DMS53 treated with DMSO at 0.1 percent for 48 hours (cell line): ENCODE measurements at regions not wholly inside any gene's neighbourhood (a gene's known extent, or its start where the extent isn't known, plus 50 kb on each side); places are given as distances from the start of the nearest gene placed in this dataset.
A peak's percentile ranks its signal among the peaks of the same experiment; 100 is the strongest.
"Not testable (repeated sequence)": the region's sequence is repeated elsewhere in the genome, so short reads cannot be mapped to it uniquely, and the experiment has no call there.

ENCODE experiments used
- DNase-seq: peaks from one replicate; lab custom pipeline; 2025; ENCODE audit not compliant: unreplicated experiment; lab: John Stamatoyannopoulos, UW

- peak; percentile 9 for DNase-seq
Measured at GRCh38 chr3:28575746-28576613, 227.4 kb upstream of the AZI2 start.

DNA sequence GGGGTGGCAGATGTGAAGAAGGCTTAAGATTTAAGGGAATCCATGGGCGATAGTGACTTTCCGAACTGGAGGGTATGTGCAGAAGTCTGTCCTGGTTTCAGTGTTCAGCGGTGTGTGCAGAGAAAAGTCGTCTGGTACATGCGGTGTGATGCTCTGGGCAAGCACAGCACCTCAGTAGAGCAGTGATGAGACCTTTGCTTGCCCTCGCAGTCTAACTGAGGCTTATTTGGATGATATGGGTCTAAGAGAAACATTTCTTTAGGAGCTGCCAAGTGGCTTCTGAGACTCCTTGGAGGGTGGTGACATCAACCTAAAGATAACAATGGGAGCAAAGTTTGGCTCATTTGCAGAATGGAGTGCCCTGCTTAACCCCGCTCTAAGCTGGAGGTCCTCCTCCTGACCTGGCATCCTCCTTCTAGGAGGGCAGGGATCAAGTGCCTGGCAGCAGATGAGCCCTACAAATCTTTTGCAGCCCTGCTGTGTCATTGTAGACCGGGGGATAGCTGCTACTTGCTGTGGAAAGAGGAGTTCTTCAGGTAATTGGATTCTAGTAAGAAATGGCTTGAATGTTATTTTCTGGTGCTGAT, 228.1 kb upstream of the AZI2 start:
- DNase-seq, result no peak

- no peak for DNase-seq
Measured at GRCh38 chr3:28577941-28578500, 229.4 kb upstream of the AZI2 start.

- no peak for DNase-seq
Measured at GRCh38 chr3:28586325-28586724, 237.7 kb upstream of the AZI2 start.

DNA sequence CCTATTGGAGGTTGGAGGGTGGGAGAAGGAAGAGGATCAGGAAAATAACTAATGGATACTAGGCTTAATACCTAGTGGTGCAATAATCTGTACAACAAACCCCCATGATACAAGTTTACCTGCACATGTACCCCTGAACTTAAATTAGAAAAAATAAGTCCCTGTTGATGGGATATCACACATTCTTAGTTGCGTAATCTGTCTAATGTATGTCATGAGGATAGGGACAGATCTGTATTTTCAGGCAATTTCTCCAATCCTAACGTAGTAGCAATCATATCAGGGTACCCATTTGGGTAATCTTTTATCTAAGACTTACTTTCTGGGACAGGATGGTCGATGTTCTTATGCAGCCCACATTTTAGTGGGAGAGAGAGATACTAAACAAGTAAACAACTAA, 239.1 kb upstream of the AZI2 start:
- no peak for DNase-seq

GRCh38 chr3:28590216-28590615, 241.6 kb upstream of the AZI2 start:
- no peak for DNase-seq

GRCh38 chr3:28590860-28591259, 242.2 kb upstream of the AZI2 start:
- no peak for DNase-seq

GRCh38 chr3:28595372-28595771, 246.7 kb upstream of the AZI2 start:
- no peak for DNase-seq

GRCh38 chr3:28597452-28597851, 248.8 kb upstream of the AZI2 start:
- no peak for DNase-seq

GRCh38 chr3:28598165-28598564, 249.5 kb upstream of the AZI2 start:
- DNase-seq, result no peak

- DNase-seq, result no peak
Measured at GRCh38 chr3:28601291-28601690, 252.7 kb upstream of the AZI2 start.

GRCh38 chr3:28606283-28606682, 257.7 kb upstream of the AZI2 start:
- no peak for DNase-seq

DNA sequence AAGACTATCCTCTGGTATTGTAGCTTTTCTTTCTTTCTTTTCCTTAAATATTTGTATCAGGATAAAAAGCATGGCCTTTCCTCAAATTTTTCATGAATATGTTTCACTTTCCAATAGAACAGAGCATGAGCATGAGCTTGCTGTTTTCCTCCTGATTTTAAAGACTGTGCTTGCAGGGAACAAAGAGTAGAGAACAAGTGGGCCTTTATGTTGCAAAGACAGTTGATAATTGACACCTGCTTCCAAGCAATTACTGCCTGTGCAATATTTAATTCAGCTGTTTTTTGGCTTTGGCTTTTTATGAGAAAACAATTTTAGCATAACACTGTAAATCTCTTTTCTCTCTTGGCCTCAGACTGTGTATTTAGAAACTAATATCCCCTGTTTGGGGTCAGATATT, 263.6 kb upstream of the AZI2 start:
- DNase-seq, result no peak

DNA sequence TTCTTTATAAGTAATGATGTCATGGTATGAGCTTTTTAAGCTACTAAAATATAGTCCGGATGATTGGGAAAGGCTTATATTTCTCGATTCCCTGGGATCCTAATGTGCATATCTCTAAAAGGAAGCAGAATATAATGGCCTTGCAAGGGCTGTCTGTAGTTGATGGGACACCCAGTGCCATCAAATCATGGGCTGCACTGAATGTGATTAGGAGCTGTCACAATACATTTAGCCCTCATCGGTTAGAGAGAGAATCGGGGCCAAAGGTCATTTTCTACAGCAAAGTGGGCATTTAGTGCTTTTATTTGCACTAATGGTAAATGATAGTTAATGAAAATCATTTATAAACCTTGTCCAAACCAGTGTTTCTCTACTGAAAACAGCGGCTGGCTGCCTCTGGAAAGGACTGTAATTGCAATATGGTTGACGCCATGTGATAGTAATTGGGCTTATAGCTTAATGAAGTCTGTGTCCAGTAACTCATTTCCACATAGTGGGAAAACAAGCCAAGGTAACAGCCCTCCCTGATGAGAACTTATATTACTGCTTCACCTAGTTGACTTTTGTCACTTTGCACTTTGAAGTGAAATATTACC, 265.0 kb upstream of the AZI2 start:
- no peak for DNase-seq

- DNase-seq, result no peak
Measured at GRCh38 chr3:28615071-28615470, 266.4 kb upstream of the AZI2 start.

GRCh38 chr3:28615971-28616370, 267.3 kb upstream of the AZI2 start:
- no peak for DNase-seq

GRCh38 chr3:28617821-28618220, 269.2 kb upstream of the AZI2 start:
- no peak for DNase-seq

GRCh38 chr3:28623106-28623505, 274.5 kb upstream of the AZI2 start:
- no peak for DNase-seq

- DNase-seq, result no peak
Measured at GRCh38 chr3:28624084-28624483, 275.5 kb upstream of the AZI2 start.

GRCh38 chr3:28627843-28628242, 279.2 kb upstream of the AZI2 start:
- DNase-seq, result not testable (repeated sequence)

DNA sequence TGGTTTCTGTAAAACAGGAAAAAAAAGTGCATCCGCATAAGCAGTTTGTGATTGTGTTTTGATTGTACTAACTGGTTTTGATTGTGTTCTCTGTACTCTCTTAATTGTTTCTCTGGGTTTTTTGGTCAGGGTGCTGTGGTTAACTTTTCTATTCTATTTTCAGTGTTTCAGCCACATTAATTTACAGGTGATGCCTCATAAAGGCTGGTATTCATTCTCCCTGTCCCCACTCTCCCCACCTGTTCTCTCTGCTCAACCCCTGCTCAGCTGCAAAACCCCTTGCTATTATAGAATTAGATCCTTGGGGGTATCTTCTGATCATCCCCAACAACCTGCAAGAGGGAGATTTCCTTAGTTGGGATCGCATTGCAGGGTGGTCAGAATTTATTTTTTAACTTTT, 285.4 kb upstream of the AZI2 start:
- DNase-seq, result no peak

GRCh38 chr3:28637742-28638141, 289.1 kb upstream of the AZI2 start:
- DNase-seq, result no peak
